GM12878 (cell line): ENCODE measurements at regions not wholly inside any gene's neighbourhood (a gene's known extent, or its start where the extent isn't known, plus 50 kb on each side); places are given as distances from the start of the nearest gene placed in this dataset.

Experiments used
- ATAC-seq: fragments of 200-7000 bp; cut with Tn5 transposase; 3 replicates; pipeline ENCODE4 v1.9.1; 2020; ENCODE audit warnings: mild to moderate bottlenecking, moderate library complexity
- BruUV-seq: library from RNA; stranded (reverse); fragments of 400-500 nt; replicated peaks from 2 replicates; lab custom pipeline; 2021; lab: Mats Ljungman, UMichigan
- CTCF ChIA-PET: fragments of 300-600 bp; sonication (Branson Sonifier 250); formaldehyde crosslinking; extraction: SDS; loops from one replicate; lab custom pipeline; 2021; ENCODE audit warnings: inconsistent platforms; lab: Yijun Ruan, JAX
- POLR2A ChIA-PET: fragments of 350-600 bp; formaldehyde crosslinking; extraction: SDS; loops from one replicate; lab custom pipeline; 2021; ENCODE audit warnings: inconsistent platforms; lab: Charles Lee
- RAD21 ChIA-PET: fragments of 300-600 bp; sonication (Branson Sonifier 250); formaldehyde crosslinking; loops from one replicate; lab custom pipeline; 2023; ENCODE audit warnings: antibody characterized with exemption; ENCODE audit not compliant: unreplicated experiment; lab: Charles Lee
- SMC1A ChIA-PET: fragments of 300-600 bp; sonication (Branson Sonifier 250); formaldehyde crosslinking; loops from one replicate; lab custom pipeline; 2023; ENCODE audit not compliant: unreplicated experiment, uncharacterized antibody; lab: Charles Lee
- DNase-seq: peaks from one replicate; pipeline ENCODE4 v3.0.0-alpha.2; 2011; ENCODE audit warnings: low read depth, low spot score
- FAIRE-seq: peaks from 3 replicates; lab custom pipeline; 2011; peaks lifted over from hg19 to GRCh38; lab: Jason Lieb, UNC
- H2AFZ ChIP-seq: 2 replicates; pipeline ENCODE4 v1.6.0; 2011; ENCODE audit warnings: low read depth, low read length, control low read depth; ENCODE audit not compliant: control insufficient read depth
- H3K27ac ChIP-seq: 2 replicates; pipeline ENCODE4 v1.5.1; 2011; ENCODE audit warnings: control low read depth; ENCODE audit not compliant: control insufficient read depth, insufficient read depth
- H3K27me3 ChIP-seq, 2 experiments: replicated peaks in 1 of 2; 2 replicates each; pipeline versions ENCODE4 v1.6.0 to v1.6.1; 2011; ENCODE audit warnings: low read length in 1 of 2; ENCODE audit not compliant: control insufficient read depth in 2 of 2, insufficient read depth in 2 of 2
- H3K36me3 ChIP-seq, 2 experiments: 2 replicates each; pipeline ENCODE4 v1.5.1; 2011; ENCODE audit warnings: low read length in 1 of 2; ENCODE audit not compliant: control insufficient read depth in 2 of 2, insufficient read depth in 2 of 2
- H3K4me1 ChIP-seq: 2 replicates; pipeline ENCODE4 v1.6.1; 2011; ENCODE audit warnings: mild to moderate bottlenecking, low read length, moderate library complexity, mixed read lengths; ENCODE audit not compliant: control insufficient read depth, insufficient read depth
- H3K4me2 ChIP-seq: 2 replicates; pipeline ENCODE4 v1.6.0; 2011; ENCODE audit warnings: control low read depth; ENCODE audit not compliant: control insufficient read depth, insufficient read depth
- H3K4me3 ChIP-seq: fragments of 200-600 bp; sonication (generic); 2 replicates; pipeline ENCODE4 v1.5.1; 2016
- H3K79me2 ChIP-seq: 2 replicates; pipeline ENCODE4 v1.6.0; 2011; ENCODE audit warnings: low read length; ENCODE audit not compliant: control insufficient read depth, insufficient read depth
- H3K9ac ChIP-seq: 2 replicates; pipeline ENCODE4 v1.8.0; 2011; ENCODE audit warnings: low read length, control low read depth, mixed read lengths; ENCODE audit not compliant: control insufficient read depth, insufficient read depth
- H3K9me3 ChIP-seq: replicated peaks from 3 replicates; pipeline ENCODE4 v1.5.1; 2011; ENCODE audit warnings: mild to moderate bottlenecking, low read length; ENCODE audit not compliant: control insufficient read depth, insufficient read depth
- H4K20me1 ChIP-seq: 2 replicates; pipeline ENCODE4 v1.6.0; 2011; ENCODE audit not compliant: control insufficient read depth, insufficient read depth
- BCL3 ChIP-seq: IDR thresholded peaks from 2 replicates; pipeline ENCODE4 v1.6.1; 2011; ENCODE audit warnings: borderline replicate concordance, low read depth, mild to moderate bottlenecking, moderate library complexity, low read length; ENCODE audit not compliant: insufficient read depth, poor library complexity, severe bottlenecking
- CEBPZ ChIP-seq: fragments of 150-350 bp; IDR thresholded peaks from 2 replicates; pipeline ENCODE4 v1.6.1; 2016; ENCODE audit warnings: low read depth, low read length
- GATAD2B ChIP-seq: fragments of 450-650 bp; conservative IDR thresholded peaks from 2 replicates; pipeline ENCODE4 v1.6.1; 2017; ENCODE audit warnings: low read depth, mild to moderate bottlenecking, moderate library complexity
- HDAC2 ChIP-seq: fragments of 200-600 bp; sonication (generic); IDR thresholded peaks from 2 replicates; pipeline ENCODE4 v1.6.1; 2017
- JUNB ChIP-seq: IDR thresholded peaks from 2 replicates; pipeline ENCODE4 v1.6.1; 2016; ENCODE audit warnings: antibody characterized with exemption, mild to moderate bottlenecking
- MTA3 ChIP-seq: IDR thresholded peaks from 2 replicates; pipeline ENCODE4 v1.6.1; 2012; ENCODE audit warnings: low read length, inconsistent platforms, borderline replicate concordance
- PAX8 ChIP-seq: fragments of 450-650 bp; IDR thresholded peaks from 2 replicates; pipeline ENCODE4 v1.6.1; 2017; ENCODE audit warnings: mild to moderate bottlenecking, moderate library complexity
- PBX3 ChIP-seq: IDR thresholded peaks from 2 replicates; pipeline ENCODE4 v1.6.1; 2011; ENCODE audit warnings: mild to moderate bottlenecking, low read depth, low read length, moderate library complexity; ENCODE audit not compliant: insufficient replicate concordance
- SREBF1 ChIP-seq: IDR thresholded peaks from 2 replicates; pipeline ENCODE4 v1.6.1; 2012; ENCODE audit warnings: mild to moderate bottlenecking, low read length
- SREBF2 ChIP-seq: IDR thresholded peaks from 2 replicates; pipeline ENCODE4 v1.6.1; 2012; ENCODE audit warnings: mild to moderate bottlenecking, low read length
- STAT1 ChIP-seq: fragments of 450-650 bp; conservative IDR thresholded peaks from 2 replicates; pipeline ENCODE4 v1.6.1; 2014; ENCODE audit warnings: antibody characterized with exemption, mild to moderate bottlenecking
- TCF7 ChIP-seq: IDR thresholded peaks from 2 replicates; pipeline ENCODE4 v1.6.1; 2014; ENCODE audit warnings: antibody characterized with exemption, borderline replicate concordance
- YBX1 ChIP-seq: fragments of 450-650 bp; IDR thresholded peaks from 2 replicates; pipeline ENCODE4 v1.6.1; 2016; ENCODE audit warnings: antibody characterized with exemption
- WGBS: methylation state at CpG from one replicate; pipeline ENCODE4 v1.1.6; 2016; ENCODE audit warnings: low lambda C conversion rate; ENCODE audit not compliant: insufficient replicate concordance, insufficient coverage; ENCODE audit errors: missing lambda C conversion rate; 5-methylcytosine and 5-hydroxymethylcytosine counted together
- in situ Hi-C: fragments of 300-500 bp; cut with MboI; formaldehyde crosslinking; loops from 9 replicates; pipeline ENCODE4 v1.14.3; 2018; ENCODE audit warnings: mixed read lengths
- intact Hi-C: fragments of 100-400 bp; cut with micrococcal nuclease; formaldehyde crosslinking; loops from one replicate; pipeline ENCODE4 v1.14.2; 2022; ENCODE audit not compliant: unreplicated experiment

GRCh38 chr19:20479483-20479882 is 86.1 kb downstream of the ZNF737 start:
- ATAC-seq (no peak), FAIRE-seq (no peak), DNase-seq (no peak)
- in situ Hi-C loops, result no loop called here
- no peaks in the 10 kb centered on the region for H4K20me1 ChIP-seq
- H3K4me3 ChIP-seq, result no peak overlapping the region
- 0% methylated on average over 2 of the region's 3 CpGs for WGBS
- H3K27me3 ChIP-seq, result no peaks in the 10 kb centered on the region
- H2AFZ ChIP-seq, result no peak overlapping the region
- no peaks in the 10 kb centered on the region for H3K36me3 ChIP-seq
- POLR2A ChIA-PET, result no interaction called here
- H3K4me2 ChIP-seq, result no peak overlapping the region
- H3K4me1 ChIP-seq, result no peaks in the 10 kb centered on the region
- no TSS peak for BruUV-seq
- SMC1A ChIA-PET, result no interaction called here
- CTCF ChIA-PET, result no interaction called here
- H3K27ac ChIP-seq, result no peak overlapping the region
- no peak overlapping the region for H3K9ac ChIP-seq
- no peak for TF ChIP-seq MTA3
- no peak for TF ChIP-seq SREBF2
- TF ChIP-seq TCF7, result no peak
- TF ChIP-seq PAX8, result no peak
- TF ChIP-seq HDAC2, result no peak
- TF ChIP-seq BCL3, result no peak
- TF ChIP-seq PBX3, result no peak
- TF ChIP-seq SREBF1, result no peak
- TF ChIP-seq JUNB, result no peak
- TF ChIP-seq STAT1, result no peak
- TF ChIP-seq YBX1, result no peak
- no peak for TF ChIP-seq CEBPZ
- no peak for TF ChIP-seq GATAD2B
- intact Hi-C loops, result no loop called here
- H3K9me3 ChIP-seq, result no peaks in the 10 kb centered on the region; the same call in 2 of the 3 replicates
- RAD21 ChIA-PET, result no interaction called here
- H3K79me2 ChIP-seq, result no peaks in the 10 kb centered on the region
